Panc1 (cell line): ENCODE measurements at regions not wholly inside any gene's neighbourhood (a gene's known extent, or its start where the extent isn't known, plus 50 kb on each side); places are given as distances from the start of the nearest gene placed in this dataset.

Experiments used
- ATAC-seq: fragments of 200-7000 bp; cut with Tn5 transposase; 2 replicates; pipeline ENCODE4 v1.9.1; 2020; ENCODE audit warnings: mild to moderate bottlenecking, moderate library complexity
- BruUV-seq: library from RNA; stranded (reverse); fragments of 400-500 nt; replicated peaks from 2 replicates; lab custom pipeline; 2021; lab: Mats Ljungman, UMichigan
- CTCF ChIA-PET: fragments of 300-600 bp; sonication (Branson Sonifier 250); formaldehyde crosslinking; loops from one replicate; lab custom pipeline; 2022; ENCODE audit warnings: antibody characterized with exemption; lab: Charles Lee
- POLR2A ChIA-PET: fragments of 300-600 bp; sonication (Branson Sonifier 250); formaldehyde crosslinking; loops from one replicate; lab custom pipeline; 2022; ENCODE audit warnings: antibody characterized with exemption; lab: Charles Lee
- DNase-seq: peaks from one replicate; pipeline ENCODE4 v3.0.0-alpha.2; 2010; ENCODE audit warnings: low read depth, low spot score
- H3K27ac ChIP-seq: 2 replicates; pipeline ENCODE4 v1.5.1; 2011; ENCODE audit warnings: mild to moderate bottlenecking, low read length, inconsistent platforms
- H3K27me3 ChIP-seq: fragments of 200-500 bp; sonication (Bioruptor generic); 2 replicates; pipeline ENCODE4 v1.6.0; 2014; ENCODE audit warnings: low read length, inconsistent platforms; ENCODE audit not compliant: control insufficient read depth, insufficient read depth
- H3K36me3 ChIP-seq: fragments of 200-500 bp; sonication (Bioruptor generic); 2 replicates; pipeline ENCODE4 v1.5.1; 2014; ENCODE audit warnings: inconsistent platforms, mild to moderate bottlenecking, low read length, moderate library complexity; ENCODE audit not compliant: control insufficient read depth, insufficient read depth
- H3K4me1 ChIP-seq: 2 replicates; pipeline ENCODE4 v1.5.1; 2011; ENCODE audit warnings: inconsistent platforms, mild to moderate bottlenecking, low read length, moderate library complexity; ENCODE audit not compliant: control insufficient read depth, insufficient read depth
- H3K4me3 ChIP-seq, 2 experiments: 2 replicates each; pipeline ENCODE4 v1.5.1; 2011 to 2012; ENCODE audit warnings: low read depth in 2 of 2, low read length in 2 of 2, mild to moderate bottlenecking in 2 of 2, inconsistent platforms in 1 of 2, moderate library complexity in 1 of 2
- H3K9me3 ChIP-seq: fragments of 200-500 bp; sonication (Bioruptor generic); 2 replicates; pipeline ENCODE4 v1.5.1; 2014; ENCODE audit warnings: low read depth, mild to moderate bottlenecking, inconsistent platforms, low read length, moderate library complexity; ENCODE audit not compliant: control insufficient read depth, insufficient read depth
- CTCF ChIP-seq: fragments of 450-650 bp; IDR thresholded peaks from 2 replicates; pipeline ENCODE4 v1.5.1; 2017; ENCODE audit warnings: mild to moderate bottlenecking
- POLR2AphosphoS5 ChIP-seq: IDR thresholded peaks from 2 replicates; pipeline ENCODE4 v1.6.1; 2012; ENCODE audit warnings: mild to moderate bottlenecking, low read depth, low read length, moderate library complexity
- REST ChIP-seq, 2 experiments: IDR thresholded peaks; 2 replicates each; pipeline ENCODE4 v1.6.1; 2011 to 2012; ENCODE audit warnings: low read depth in 2 of 2, control low read depth in 1 of 2, low read length in 1 of 2, mild to moderate bottlenecking in 1 of 2, moderate library complexity in 1 of 2; ENCODE audit not compliant: insufficient read depth in 1 of 2
- SIN3A ChIP-seq: IDR thresholded peaks from 2 replicates; pipeline ENCODE4 v1.6.1; 2012; ENCODE audit warnings: low read depth, mild to moderate bottlenecking, low read length, moderate library complexity, borderline replicate concordance; ENCODE audit not compliant: insufficient read depth
- TCF7L2 ChIP-seq: IDR thresholded peaks from 2 replicates; pipeline ENCODE4 v1.6.1; 2011; ENCODE audit warnings: mild to moderate bottlenecking, low read depth, low read length, inconsistent platforms
- in situ Hi-C: cut with HindIII; loops from 2 replicates; pipeline ENCODE4 v1.10.0; 2016; ENCODE audit warnings: low sequenced_read_pairs, low pct_unique_long_range_greater_than_20kb
- intact Hi-C: fragments of 100-400 bp; cut with micrococcal nuclease; formaldehyde crosslinking; loops from one replicate; pipeline ENCODE4 v1.10.0; 2022; ENCODE audit not compliant: unreplicated experiment

GRCh38 chr2:47653902-47654789 lies 83.4 kb upstream of the KCNK12 start:
- BruUV-seq: no TSS peak
- TF ChIP-seq REST (IDR thresholded peaks at IDR 0.05; ENCODE audit: insufficient read depth in 1 of 2, low read depth in 2 of 2, low read length in 1 of 2) (no peak), SIN3A (no peak), CTCF (peak; percentile 72)
- no peak overlapping the region for H3K27ac ChIP-seq
- DNase-seq: no peak
- no peaks in the 10 kb centered on the region for H3K9me3 ChIP-seq
- in situ Hi-C loops: no loop called here
- ATAC-seq: peak; percentile 78; the same call in 1 of the 2 replicates
- CTCF ChIA-PET: interaction anchor here (0.7 to 1.1 kb wide), 3 partner anchors 17 to 319 kb away, joined by 4 to 11 read pairs (median 5); no protein-coding TSS in a partner anchor
- POLR2A ChIA-PET: interaction anchor here (0.6 kb wide), 1 partner anchor 158 kb away, joined by 3 read pairs; no protein-coding TSS in a partner anchor
- peaks cover 7% of the 10 kb centered on the region for H3K4me1 ChIP-seq
- no peaks in the 10 kb centered on the region for H3K36me3 ChIP-seq
- intact Hi-C loops: no loop called here
- H3K4me3 ChIP-seq: no peak overlapping the region
- H3K27me3 ChIP-seq: no peaks in the 10 kb centered on the region; the same call in 1 of the 2 replicates

- intact Hi-C loops: no loop called here
- no TSS peak for BruUV-seq
These were observed 82.3 kb upstream of the KCNK12 start for GRCh38 chr2:47653036-47653435.

More at GRCh38 chr2:47653036-47653435, 82.3 kb upstream of the KCNK12 start:
- DNase-seq (no peak), ATAC-seq (no peak)
- Histone ChIP-seq H3K36me3 (no peaks in the 10 kb centered on the region), H3K4me3 (no peak overlapping the region), H3K9me3 (no peaks in the 10 kb centered on the region), H3K4me1 (peaks cover 7% of the 10 kb centered on the region), H3K27ac (no peak overlapping the region), H3K27me3 (no peaks in the 10 kb centered on the region; the same call in 1 of the 2 replicates)
- TF ChIP-seq CTCF (no peak), SIN3A (no peak), POLR2AphosphoS5 (no peak), TCF7L2 (no peak), REST (IDR thresholded peaks at IDR 0.05; ENCODE audit: insufficient read depth in 1 of 2, low read depth in 2 of 2, low read length in 1 of 2) (no peak)
- in situ Hi-C loops: no loop called here
- ChIA-PET POLR2A (no interaction called here), CTCF (no interaction called here)
